ENCODE measurements at regions not wholly inside any gene's neighbourhood (a gene's known extent, or its start where the extent isn't known, plus 50 kb on each side); places are given as distances from the start of the nearest gene placed in this dataset.

DNA sequence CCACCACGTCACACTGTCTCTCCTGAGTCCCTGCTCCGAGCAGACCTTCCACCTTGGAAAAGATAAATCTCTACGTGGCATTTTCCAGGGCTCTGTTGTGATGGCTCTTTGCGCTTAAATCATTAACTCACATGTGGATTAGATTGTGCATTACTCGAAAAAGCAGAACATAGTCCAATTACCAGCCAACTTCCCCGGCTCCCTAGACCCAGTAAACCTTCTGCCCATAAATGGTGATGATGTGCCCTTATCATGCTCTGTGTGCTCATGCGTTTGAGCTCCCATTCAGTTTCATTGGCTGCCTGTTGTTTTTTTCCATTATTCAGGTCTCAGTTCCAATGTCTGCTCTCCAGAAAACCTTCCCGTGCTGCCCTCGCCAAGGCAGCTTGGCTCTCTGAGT, 471.2 kb downstream of the GLRX3 start:
- Histone ChIP-seq H3K4me2 (no peak overlapping the region), H3K27ac (no peak overlapping the region), H3K9ac (no peak overlapping the region), H2AFZ (ENCODE audit: low read depth) (no peak overlapping the region), H3K27me3 (ENCODE audit: insufficient read depth, low read depth) (no peaks in the 10 kb centered on the region), H3K79me2 (ENCODE audit: insufficient read depth, low read depth) (no peaks in the 10 kb centered on the region), H3K36me3 (ENCODE audit: insufficient read depth) (no peaks in the 10 kb centered on the region), H4K20me1 (ENCODE audit: insufficient read depth) (no peaks in the 10 kb centered on the region), H3K4me1 (ENCODE audit: low read depth, poor library complexity, severe bottlenecking) (no peaks in the 10 kb centered on the region), H3K4me3 (IDR thresholded peaks at IDR 0.05; ENCODE audit: insufficient read depth, low read depth, low read length) (no peak overlapping the region)
- TF ChIP-seq, protein P1, sequence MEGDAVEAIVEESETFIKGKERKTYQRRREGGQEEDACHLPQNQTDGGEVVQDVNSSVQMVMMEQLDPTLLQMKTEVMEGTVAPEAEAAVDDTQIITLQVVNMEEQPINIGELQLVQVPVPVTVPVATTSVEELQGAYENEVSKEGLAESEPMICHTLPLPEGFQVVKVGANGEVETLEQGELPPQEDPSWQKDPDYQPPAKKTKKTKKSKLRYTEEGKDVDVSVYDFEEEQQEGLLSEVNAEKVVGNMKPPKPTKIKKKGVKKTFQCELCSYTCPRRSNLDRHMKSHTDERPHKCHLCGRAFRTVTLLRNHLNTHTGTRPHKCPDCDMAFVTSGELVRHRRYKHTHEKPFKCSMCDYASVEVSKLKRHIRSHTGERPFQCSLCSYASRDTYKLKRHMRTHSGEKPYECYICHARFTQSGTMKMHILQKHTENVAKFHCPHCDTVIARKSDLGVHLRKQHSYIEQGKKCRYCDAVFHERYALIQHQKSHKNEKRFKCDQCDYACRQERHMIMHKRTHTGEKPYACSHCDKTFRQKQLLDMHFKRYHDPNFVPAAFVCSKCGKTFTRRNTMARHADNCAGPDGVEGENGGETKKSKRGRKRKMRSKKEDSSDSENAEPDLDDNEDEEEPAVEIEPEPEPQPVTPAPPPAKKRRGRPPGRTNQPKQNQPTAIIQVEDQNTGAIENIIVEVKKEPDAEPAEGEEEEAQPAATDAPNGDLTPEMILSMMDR (conservative IDR thresholded peaks at IDR 0.05; ENCODE audit: low read depth, low read length) = no peak

DNA sequence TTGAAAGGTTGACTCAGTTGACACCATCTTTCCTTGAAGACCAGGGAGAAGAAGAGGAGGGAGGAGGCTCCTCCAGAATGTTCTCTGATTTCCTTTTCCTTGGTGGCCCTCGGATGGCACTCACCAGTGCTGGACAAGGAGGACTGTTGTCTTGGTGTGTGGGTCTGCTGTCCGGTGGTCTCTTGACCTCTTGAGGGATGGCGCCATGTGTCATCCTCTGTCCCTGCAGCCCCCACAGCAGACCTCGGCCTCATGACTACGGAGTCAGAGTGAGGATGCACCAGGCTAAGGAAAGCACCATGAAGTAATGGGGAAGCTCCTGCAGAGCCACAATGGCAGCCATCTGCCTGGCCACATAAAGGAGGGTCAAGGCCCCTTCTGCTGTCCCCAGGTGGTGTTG, 475.0 kb downstream of the GLRX3 start:
- Histone ChIP-seq H4K20me1 (ENCODE audit: insufficient read depth) (no peaks in the 10 kb centered on the region), H3K9ac (no peak overlapping the region), H2AFZ (ENCODE audit: low read depth) (no peak overlapping the region), H3K4me2 (no peak overlapping the region), H3K27me3 (ENCODE audit: insufficient read depth, low read depth) (no peaks in the 10 kb centered on the region), H3K4me3 (IDR thresholded peaks at IDR 0.05; ENCODE audit: insufficient read depth, low read depth, low read length) (no peak overlapping the region), H3K27ac (no peak overlapping the region), H3K79me2 (ENCODE audit: insufficient read depth, low read depth) (no peaks in the 10 kb centered on the region), H3K36me3 (ENCODE audit: insufficient read depth) (no peaks in the 10 kb centered on the region), H3K4me1 (ENCODE audit: low read depth, poor library complexity, severe bottlenecking) (no peaks in the 10 kb centered on the region)
- TF ChIP-seq, protein P1 (conservative IDR thresholded peaks at IDR 0.05; ENCODE audit: low read depth, low read length) = no peak

DNA sequence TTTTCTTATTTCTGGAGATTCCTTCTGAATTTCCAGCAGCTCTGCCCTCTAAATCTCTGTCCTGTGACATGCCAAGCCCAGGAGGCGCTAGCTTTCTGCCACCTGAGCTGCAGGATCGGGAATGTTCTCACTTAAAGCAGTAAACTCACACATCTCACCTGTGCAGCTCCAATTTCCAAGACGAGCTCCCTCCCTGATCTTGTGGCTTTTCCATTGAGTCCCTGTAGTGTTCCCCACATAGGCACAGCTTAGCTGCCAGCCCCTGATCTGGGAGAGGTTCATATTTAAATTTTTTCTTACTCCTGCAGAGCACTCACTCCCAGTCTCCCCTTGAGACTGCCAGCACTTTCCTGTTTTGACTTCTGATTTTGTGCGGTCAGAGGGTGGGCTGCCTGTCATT, 479.3 kb downstream of the GLRX3 start:
- Histone ChIP-seq H3K9ac (no peak overlapping the region), H3K4me3 (IDR thresholded peaks at IDR 0.05; ENCODE audit: insufficient read depth, low read depth, low read length) (no peak overlapping the region), H3K27me3 (ENCODE audit: insufficient read depth, low read depth) (no peaks in the 10 kb centered on the region), H3K79me2 (ENCODE audit: insufficient read depth, low read depth) (no peaks in the 10 kb centered on the region), H2AFZ (ENCODE audit: low read depth) (no peak overlapping the region), H4K20me1 (ENCODE audit: insufficient read depth) (no peaks in the 10 kb centered on the region), H3K36me3 (ENCODE audit: insufficient read depth) (no peaks in the 10 kb centered on the region), H3K4me2 (no peak overlapping the region), H3K4me1 (ENCODE audit: low read depth, poor library complexity, severe bottlenecking) (no peaks in the 10 kb centered on the region), H3K27ac (no peak overlapping the region)
- TF ChIP-seq, protein P1 (conservative IDR thresholded peaks at IDR 0.05; ENCODE audit: low read depth, low read length) = no peak

DNA sequence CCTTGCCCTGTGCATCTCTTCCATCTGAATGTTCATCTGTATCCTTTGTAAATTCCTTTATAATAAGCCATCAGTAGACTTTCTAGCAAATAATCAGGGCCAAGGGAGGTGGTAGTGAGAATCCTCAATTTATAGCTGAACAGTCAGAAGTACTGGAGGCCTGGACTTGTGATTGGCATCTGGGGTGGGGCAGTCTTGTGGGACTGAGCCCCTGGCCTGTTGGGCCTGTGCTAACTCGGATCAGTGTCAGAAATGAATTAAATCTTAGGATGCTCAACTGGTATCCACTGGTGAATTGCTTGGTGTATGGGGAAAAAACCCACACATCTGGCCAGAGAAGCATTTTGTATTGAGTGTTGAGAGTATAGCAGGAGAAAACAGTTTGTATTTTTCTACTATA, 481.8 kb downstream of the GLRX3 start:
- H3K4me1 ChIP-seq (ENCODE audit: low read depth, poor library complexity, severe bottlenecking) = no peaks in the 10 kb centered on the region
- no peak overlapping the region for H3K9ac ChIP-seq
- H3K36me3 ChIP-seq (ENCODE audit: insufficient read depth) = no peaks in the 10 kb centered on the region
- H3K27me3 ChIP-seq (ENCODE audit: insufficient read depth, low read depth) = no peaks in the 10 kb centered on the region
- H3K4me2 ChIP-seq = no peak overlapping the region
- no peak overlapping the region for H3K27ac ChIP-seq
- no peaks in the 10 kb centered on the region for H4K20me1 ChIP-seq (ENCODE audit: insufficient read depth)
- H3K4me3 ChIP-seq (IDR thresholded peaks at IDR 0.05; ENCODE audit: insufficient read depth, low read depth, low read length) = no peak overlapping the region
- H3K79me2 ChIP-seq (ENCODE audit: insufficient read depth, low read depth) = no peaks in the 10 kb centered on the region
- TF ChIP-seq, protein P1 (conservative IDR thresholded peaks at IDR 0.05; ENCODE audit: low read depth, low read length) = no peak
- H2AFZ ChIP-seq (ENCODE audit: low read depth) = no peak overlapping the region

DNA sequence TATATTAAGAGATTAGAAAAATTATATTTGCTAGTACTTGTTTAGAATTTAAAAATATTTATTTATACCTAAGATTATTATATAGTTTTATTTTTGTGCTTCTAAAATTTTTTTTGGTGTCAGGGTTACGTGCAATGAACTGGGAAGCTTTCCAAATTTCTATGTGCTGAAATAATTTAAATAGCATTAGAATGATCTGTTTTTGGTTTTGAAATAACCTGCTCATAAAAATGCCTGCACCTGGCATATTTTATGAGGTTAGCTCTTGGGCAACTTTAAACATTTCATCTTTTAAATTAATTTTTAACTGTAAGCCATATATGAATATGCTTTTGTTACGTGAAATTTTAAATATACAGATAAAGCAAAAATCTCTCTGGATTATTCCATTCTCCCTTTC, 482.5 kb downstream of the GLRX3 start:
- Histone ChIP-seq H3K27me3 (ENCODE audit: insufficient read depth, low read depth) (no peaks in the 10 kb centered on the region), H3K4me2 (no peak overlapping the region)
- TF ChIP-seq, protein P1 (conservative IDR thresholded peaks at IDR 0.05; ENCODE audit: low read depth, low read length) = no peak

More for the DNA sequence above, 482.5 kb downstream of the GLRX3 start:
- no peak overlapping the region for H2AFZ ChIP-seq (ENCODE audit: low read depth)
- no peak overlapping the region for H3K9ac ChIP-seq
- no peaks in the 10 kb centered on the region for H3K36me3 ChIP-seq (ENCODE audit: insufficient read depth)
- H3K4me3 ChIP-seq (IDR thresholded peaks at IDR 0.05; ENCODE audit: insufficient read depth, low read depth, low read length) = no peak overlapping the region
- H3K4me1 ChIP-seq (ENCODE audit: low read depth, poor library complexity, severe bottlenecking) = no peaks in the 10 kb centered on the region
- no peak overlapping the region for H3K27ac ChIP-seq
- no peaks in the 10 kb centered on the region for H4K20me1 ChIP-seq (ENCODE audit: insufficient read depth)
- H3K79me2 ChIP-seq (ENCODE audit: insufficient read depth, low read depth) = no peaks in the 10 kb centered on the region

Measured in KMS-11 (cell line).